SU-DHL-6 (cell line): ENCODE measurements at regions not wholly inside any gene's neighbourhood (a gene's known extent, or its start where the extent isn't known, plus 50 kb on each side); places are given as distances from the start of the nearest gene placed in this dataset.

Experiments used
- H2AFZ ChIP-seq: fragments of 200-600 bp; sonication (generic); 2 replicates; pipeline ENCODE4 v1.6.1; 2014; ENCODE audit warnings: low read depth, mild to moderate bottlenecking, moderate library complexity, mixed read lengths, antibody characterized with exemption, low read length; ENCODE audit not compliant: severe bottlenecking
- H3F3A ChIP-seq: fragments of 200-600 bp; shearing (Covaris generic); 2 replicates; pipeline ENCODE4 v1.6.0; 2016; ENCODE audit warnings: antibody characterized with exemption, mild to moderate bottlenecking; ENCODE audit not compliant: insufficient read depth
- H3K27ac ChIP-seq: fragments of 200-600 bp; sonication (generic); 2 replicates; pipeline ENCODE4 v1.5.1; 2016; ENCODE audit warnings: low read depth, mild to moderate bottlenecking, low read length, moderate library complexity, mixed read lengths
- H3K27me3 ChIP-seq: fragments of 200-600 bp; sonication (generic), shearing (Covaris generic); 2 replicates; pipeline ENCODE4 v1.6.0; 2014; ENCODE audit warnings: mild to moderate bottlenecking, low read length
- H3K36me3 ChIP-seq: fragments of 200-600 bp; sonication (generic); 2 replicates; pipeline ENCODE4 v1.6.1; 2014; ENCODE audit warnings: mild to moderate bottlenecking, low read length, mixed read lengths
- H3K4me2 ChIP-seq: fragments of 300-600, 200-600 bp; shearing (Covaris generic), sonication (generic); 2 replicates; pipeline ENCODE4 v1.6.0; 2014; ENCODE audit warnings: low read length, low read depth, mild to moderate bottlenecking; ENCODE audit not compliant: poor library complexity, severe bottlenecking
- H3K4me3 ChIP-seq: fragments of 200-600 bp; sonication (generic); 2 replicates; pipeline ENCODE4 v1.5.1; 2014; ENCODE audit warnings: antibody characterized with exemption, low read length, mild to moderate bottlenecking, mixed read lengths; ENCODE audit not compliant: insufficient read depth, poor library complexity, severe bottlenecking
- H3K79me2 ChIP-seq: fragments of 200-600 bp; sonication (generic); 2 replicates; pipeline ENCODE4 v1.6.1; 2014; ENCODE audit warnings: mild to moderate bottlenecking, low read length, moderate library complexity; ENCODE audit not compliant: insufficient read depth
- H3K9ac ChIP-seq: fragments of 200-600 bp; sonication (generic); 2 replicates; pipeline ENCODE4 v1.7.0; 2014; ENCODE audit warnings: mild to moderate bottlenecking, low read length
- H3K9me2 ChIP-seq: fragments of 200-600 bp; sonication (generic); replicated peaks from 2 replicates; pipeline ENCODE4 v1.6.1; 2014; ENCODE audit warnings: low read length; ENCODE audit not compliant: insufficient read depth
- H3K9me3 ChIP-seq: fragments of 200-600 bp; sonication (generic); 2 replicates; pipeline ENCODE4 v1.6.1; 2014; ENCODE audit warnings: low read length, mixed read lengths; ENCODE audit not compliant: insufficient read depth
- H4K20me1 ChIP-seq: fragments of 200-600 bp; sonication (generic); 2 replicates; pipeline ENCODE4 v1.6.1; 2014; ENCODE audit warnings: low read depth, mild to moderate bottlenecking, antibody characterized with exemption, low read length, moderate library complexity, mixed read lengths
- EZH2phosphoT487 ChIP-seq: fragments of 200-600 bp; sonication (generic), shearing (Covaris generic); conservative IDR thresholded peaks from 2 replicates; pipeline ENCODE4 v1.6.1; 2018; ENCODE audit warnings: mild to moderate bottlenecking, antibody characterized with exemption, low read length, moderate library complexity, mixed read lengths
- TF ChIP-seq, protein P1 (sequence below): fragments of 200-600 bp; sonication (generic); IDR thresholded peaks from one replicate; pipeline ENCODE4 v1.5.1; 2017; ENCODE audit warnings: antibody characterized with exemption, mild to moderate bottlenecking, low read length, moderate library complexity; ENCODE audit not compliant: insufficient read depth, poor library complexity, severe bottlenecking

- TF ChIP-seq, protein P1, sequence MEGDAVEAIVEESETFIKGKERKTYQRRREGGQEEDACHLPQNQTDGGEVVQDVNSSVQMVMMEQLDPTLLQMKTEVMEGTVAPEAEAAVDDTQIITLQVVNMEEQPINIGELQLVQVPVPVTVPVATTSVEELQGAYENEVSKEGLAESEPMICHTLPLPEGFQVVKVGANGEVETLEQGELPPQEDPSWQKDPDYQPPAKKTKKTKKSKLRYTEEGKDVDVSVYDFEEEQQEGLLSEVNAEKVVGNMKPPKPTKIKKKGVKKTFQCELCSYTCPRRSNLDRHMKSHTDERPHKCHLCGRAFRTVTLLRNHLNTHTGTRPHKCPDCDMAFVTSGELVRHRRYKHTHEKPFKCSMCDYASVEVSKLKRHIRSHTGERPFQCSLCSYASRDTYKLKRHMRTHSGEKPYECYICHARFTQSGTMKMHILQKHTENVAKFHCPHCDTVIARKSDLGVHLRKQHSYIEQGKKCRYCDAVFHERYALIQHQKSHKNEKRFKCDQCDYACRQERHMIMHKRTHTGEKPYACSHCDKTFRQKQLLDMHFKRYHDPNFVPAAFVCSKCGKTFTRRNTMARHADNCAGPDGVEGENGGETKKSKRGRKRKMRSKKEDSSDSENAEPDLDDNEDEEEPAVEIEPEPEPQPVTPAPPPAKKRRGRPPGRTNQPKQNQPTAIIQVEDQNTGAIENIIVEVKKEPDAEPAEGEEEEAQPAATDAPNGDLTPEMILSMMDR: no peak
- TF ChIP-seq EZH2phosphoT487: no peak
- H2AFZ ChIP-seq: no peak overlapping the region
- H3K79me2 ChIP-seq: no peaks in the 10 kb centered on the region
- H3K36me3 ChIP-seq: no peaks in the 10 kb centered on the region
- H4K20me1 ChIP-seq: no peaks in the 10 kb centered on the region
- H3K27me3 ChIP-seq: no peaks in the 10 kb centered on the region
- no peaks in the 10 kb centered on the region for H3K9me3 ChIP-seq
- no peak overlapping the region for H3K9ac ChIP-seq
- no peak overlapping the region for H3K4me2 ChIP-seq
- no peaks in the 10 kb centered on the region for H3K9me2 ChIP-seq
- H3F3A ChIP-seq: no peaks in the 10 kb centered on the region
- no peak overlapping the region for H3K4me3 ChIP-seq
- H3K27ac ChIP-seq: no peak overlapping the region
These were observed 119.8 kb upstream of the PLET1 start for GRCh38 chr11:112380464-112380863.

- Histone ChIP-seq H3K9me2 (no peaks in the 10 kb centered on the region), H3K27me3 (no peaks in the 10 kb centered on the region), H3K9ac (no peak overlapping the region), H3K9me3 (no peaks in the 10 kb centered on the region), H3K36me3 (no peaks in the 10 kb centered on the region), H3K4me2 (no peak overlapping the region), H3F3A (no peaks in the 10 kb centered on the region), H4K20me1 (no peaks in the 10 kb centered on the region), H3K4me3 (no peak overlapping the region), H3K27ac (no peak overlapping the region), H2AFZ (no peak overlapping the region), H3K79me2 (no peaks in the 10 kb centered on the region)
- no peak for TF ChIP-seq EZH2phosphoT487
- TF ChIP-seq, protein P1: no peak
These were observed 120.9 kb upstream of the PLET1 start for GRCh38 chr11:112381578-112381977.

GRCh38 chr11:112382561-112382960 lies 121.9 kb upstream of the PLET1 start:
- Histone ChIP-seq H3K9ac (no peak overlapping the region), H3K4me2 (no peak overlapping the region), H3K4me3 (no peak overlapping the region), H3K79me2 (no peaks in the 10 kb centered on the region), H3K36me3 (no peaks in the 10 kb centered on the region), H3K9me2 (no peaks in the 10 kb centered on the region), H2AFZ (no peak overlapping the region), H3F3A (no peaks in the 10 kb centered on the region), H3K27me3 (no peaks in the 10 kb centered on the region), H3K9me3 (no peaks in the 10 kb centered on the region), H3K27ac (no peak overlapping the region), H4K20me1 (no peaks in the 10 kb centered on the region)
- no peak for TF ChIP-seq EZH2phosphoT487
- TF ChIP-seq, protein P1: no peak

DNA sequence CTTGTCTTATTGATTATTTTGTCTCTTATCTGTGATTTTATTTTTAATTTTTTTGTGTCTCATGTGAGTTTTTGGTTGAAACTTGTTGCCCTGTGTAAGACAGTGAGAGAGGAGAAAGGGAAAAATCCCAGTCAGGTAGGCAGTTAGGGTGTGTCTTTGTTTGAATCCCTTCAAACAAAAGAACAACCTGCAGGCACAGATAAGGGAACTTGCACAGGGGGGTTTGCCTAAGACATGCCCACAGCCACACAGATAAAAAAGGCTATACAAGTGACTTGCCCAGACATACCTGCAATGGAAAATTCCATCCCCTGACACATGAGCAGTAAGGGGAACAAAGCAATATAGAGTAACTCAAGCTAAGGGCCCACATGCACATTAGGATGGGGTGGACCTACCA lies 127.8 kb upstream of the PLET1 start:
- no peak for TF ChIP-seq EZH2phosphoT487
- TF ChIP-seq, protein P1: no peak
- no peak overlapping the region for H3K27ac ChIP-seq
- H2AFZ ChIP-seq: no peak overlapping the region
- H3K4me3 ChIP-seq: no peak overlapping the region
- no peaks in the 10 kb centered on the region for H3K79me2 ChIP-seq
- no peaks in the 10 kb centered on the region for H3K27me3 ChIP-seq
- no peak overlapping the region for H3K9ac ChIP-seq
- no peaks in the 10 kb centered on the region for H3K36me3 ChIP-seq
- H3K4me2 ChIP-seq: no peak overlapping the region
- no peaks in the 10 kb centered on the region for H3K9me2 ChIP-seq
- H3F3A ChIP-seq: no peaks in the 10 kb centered on the region
- no peaks in the 10 kb centered on the region for H4K20me1 ChIP-seq
- no peaks in the 10 kb centered on the region for H3K9me3 ChIP-seq
